ENCODE measurements at regions not wholly inside any gene's neighbourhood (a gene's known extent, or its start where the extent isn't known, plus 50 kb on each side); places are given as distances from the start of the nearest gene placed in this dataset.

- TF ChIP-seq CTCF (IDR thresholded peaks at IDR 0.05): no peak
- TF ChIP-seq POLR2A (IDR thresholded peaks at IDR 0.05): no peak
Measured at GRCh38 chr3:83189634-83190033, 1428.2 kb upstream of the GBE1 start.
